GDM1 (cell line): ENCODE measurements at regions not wholly inside any gene's neighbourhood (a gene's known extent, or its start where the extent isn't known, plus 50 kb on each side); places are given as distances from the start of the nearest gene placed in this dataset.
"Not testable (repeated sequence)": the region's sequence is repeated elsewhere in the genome, so short reads cannot be mapped to it uniquely, and the experiment has no call there.

Experiments
- DNase-seq: peaks from one replicate; lab custom pipeline; 2025; lab: John Stamatoyannopoulos, UW

GRCh38 chr1:188611432-188611831, 1782.7 kb downstream of the PLA2G4A start:
- DNase-seq = no peak

GRCh38 chr1:188615321-188615720, 1786.6 kb downstream of the PLA2G4A start:
- no peak for DNase-seq

GRCh38 chr1:188620236-188620635, 1791.5 kb downstream of the PLA2G4A start:
- DNase-seq = no peak

GRCh38 chr1:188641566-188642211, 1812.9 kb downstream of the PLA2G4A start:
- DNase-seq = no peak

- no peak for DNase-seq
These were observed 1814.0 kb downstream of the PLA2G4A start for GRCh38 chr1:188642704-188643103.

GRCh38 chr1:188652678-188653077, 1823.9 kb downstream of the PLA2G4A start:
- DNase-seq = no peak

- DNase-seq = not testable (repeated sequence)
These were observed 1821.7 kb downstream of the BRINP3 start for GRCh38 chr1:188655966-188656365.

- no peak for DNase-seq
These were observed 1817.1 kb downstream of the BRINP3 start for GRCh38 chr1:188660572-188660971.

GRCh38 chr1:188665477-188665876, 1812.2 kb downstream of the BRINP3 start:
- DNase-seq = no peak

GRCh38 chr1:188668083-188668482, 1809.6 kb downstream of the BRINP3 start:
- DNase-seq = no peak

- no peak for DNase-seq
These were observed 1807.8 kb downstream of the BRINP3 start for GRCh38 chr1:188669728-188670382.

- no peak for DNase-seq
These were observed 1806.8 kb downstream of the BRINP3 start for GRCh38 chr1:188670837-188671236.

- no peak for DNase-seq
These were observed 1805.5 kb downstream of the BRINP3 start for GRCh38 chr1:188672153-188672552.

- DNase-seq = no peak
These were observed 1788.1 kb downstream of the BRINP3 start for GRCh38 chr1:188689542-188689941.

- DNase-seq = no peak
These were observed 1777.5 kb downstream of the BRINP3 start for GRCh38 chr1:188700116-188700515.

GRCh38 chr1:188706742-188707141, 1770.9 kb downstream of the BRINP3 start:
- no peak for DNase-seq

- no peak for DNase-seq
These were observed 1768.7 kb downstream of the BRINP3 start for GRCh38 chr1:188708795-188709535.

- no peak for DNase-seq
These were observed 1762.1 kb downstream of the BRINP3 start for GRCh38 chr1:188715566-188715965.

- DNase-seq = no peak
These were observed 1757.9 kb downstream of the BRINP3 start for GRCh38 chr1:188719735-188720134.

- DNase-seq = no peak
These were observed 1754.2 kb downstream of the BRINP3 start for GRCh38 chr1:188723332-188724020.

- DNase-seq = no peak
These were observed 1748.6 kb downstream of the BRINP3 start for GRCh38 chr1:188729039-188729438.

GRCh38 chr1:188735567-188735966, 1742.1 kb downstream of the BRINP3 start:
- DNase-seq = no peak

- not testable (repeated sequence) for DNase-seq
These were observed 1728.4 kb downstream of the BRINP3 start for GRCh38 chr1:188749275-188749674.
